GM15510 (cell line): ENCODE measurements at regions not wholly inside any gene's neighbourhood (a gene's known extent, or its start where the extent isn't known, plus 50 kb on each side); places are given as distances from the start of the nearest gene placed in this dataset.

Experiments used
- POLR2A ChIP-seq: IDR thresholded peaks from 3 replicates; pipeline ENCODE4 v1.6.1; 2011; ENCODE audit warnings: borderline replicate concordance; ENCODE audit not compliant: insufficient read length; ENCODE audit errors: extremely low read depth

DNA sequence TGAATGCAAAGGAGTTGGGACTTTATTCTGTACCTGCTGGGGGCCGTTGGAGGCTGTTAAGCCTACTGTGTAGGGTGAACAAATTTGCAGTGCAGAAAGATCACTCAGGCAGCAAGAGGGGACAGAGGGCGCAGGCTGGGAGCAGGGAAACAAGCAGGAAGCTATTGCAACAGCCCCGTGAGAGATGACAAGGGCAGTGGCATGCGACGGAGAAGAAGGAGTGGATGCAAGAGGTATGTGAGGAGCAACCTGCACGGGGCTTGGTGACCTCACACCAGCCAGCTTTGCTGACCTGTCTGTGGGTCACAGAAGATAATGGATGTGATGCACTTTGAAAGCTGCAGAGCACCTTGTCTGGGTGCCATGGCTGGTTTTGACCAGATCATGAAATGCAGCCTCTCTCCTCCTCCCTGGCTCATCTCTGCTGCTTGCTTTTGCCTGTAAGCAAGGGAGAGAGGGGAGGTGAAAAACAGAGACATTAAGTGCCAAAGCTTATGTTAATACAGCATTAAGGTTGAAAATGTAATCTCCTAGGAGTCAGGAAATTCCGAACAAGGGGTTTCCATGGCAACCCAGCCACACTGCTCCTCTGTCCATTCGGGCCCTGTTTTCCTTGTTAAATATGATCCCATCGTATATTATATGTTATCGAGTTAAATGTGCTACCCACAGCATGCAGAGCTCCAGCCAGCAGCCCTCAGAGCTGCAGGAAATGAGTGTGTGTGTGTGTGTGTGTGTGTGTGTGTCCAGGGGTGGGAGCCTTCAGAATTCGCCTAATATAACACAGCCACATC lies 314.3 kb upstream of the ZMIZ1 start:
- no peak for TF ChIP-seq POLR2A

- TF ChIP-seq POLR2A: no peak
Measured at GRCh38 chr10:78755063-78755701, 313.6 kb upstream of the ZMIZ1 start.

GRCh38 chr10:78755877-78756455 lies 312.8 kb upstream of the ZMIZ1 start:
- TF ChIP-seq POLR2A: no peak

DNA sequence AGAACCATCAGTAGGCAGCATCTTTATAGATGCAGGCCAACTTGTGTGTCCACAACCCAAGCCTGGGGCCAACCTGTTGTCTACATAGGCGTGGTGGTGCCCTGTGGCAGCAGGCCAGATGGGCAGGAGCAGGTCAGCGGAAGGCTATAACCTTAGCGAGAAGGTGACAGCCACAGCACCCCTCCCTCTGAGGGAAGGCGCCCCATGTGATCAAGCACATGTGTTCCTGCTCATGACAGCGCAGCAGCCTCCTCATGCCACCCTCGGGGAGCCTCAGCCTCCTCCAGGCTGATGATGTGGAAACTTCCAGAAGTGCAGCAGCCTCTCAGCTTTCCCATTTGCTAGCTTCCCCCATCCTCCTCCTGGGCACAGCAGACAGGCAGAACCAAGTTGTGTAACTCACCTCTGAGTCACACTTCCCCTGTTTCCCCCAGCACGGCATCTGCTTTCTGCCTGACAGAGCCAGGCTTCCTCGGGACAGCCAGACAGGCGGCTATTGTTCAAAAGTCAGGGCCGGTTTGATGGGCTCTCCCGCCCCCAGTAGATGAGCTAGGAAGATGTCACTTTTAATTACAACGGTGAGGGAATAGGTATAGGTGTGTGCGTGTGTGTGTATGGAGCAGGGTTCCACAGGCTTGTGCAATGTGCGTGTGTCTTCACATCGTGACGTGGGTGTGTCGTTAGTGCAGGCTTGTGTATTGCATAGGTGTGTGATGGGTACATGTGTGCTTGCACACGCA lies 312.0 kb upstream of the ZMIZ1 start:
- TF ChIP-seq POLR2A: no peak

DNA sequence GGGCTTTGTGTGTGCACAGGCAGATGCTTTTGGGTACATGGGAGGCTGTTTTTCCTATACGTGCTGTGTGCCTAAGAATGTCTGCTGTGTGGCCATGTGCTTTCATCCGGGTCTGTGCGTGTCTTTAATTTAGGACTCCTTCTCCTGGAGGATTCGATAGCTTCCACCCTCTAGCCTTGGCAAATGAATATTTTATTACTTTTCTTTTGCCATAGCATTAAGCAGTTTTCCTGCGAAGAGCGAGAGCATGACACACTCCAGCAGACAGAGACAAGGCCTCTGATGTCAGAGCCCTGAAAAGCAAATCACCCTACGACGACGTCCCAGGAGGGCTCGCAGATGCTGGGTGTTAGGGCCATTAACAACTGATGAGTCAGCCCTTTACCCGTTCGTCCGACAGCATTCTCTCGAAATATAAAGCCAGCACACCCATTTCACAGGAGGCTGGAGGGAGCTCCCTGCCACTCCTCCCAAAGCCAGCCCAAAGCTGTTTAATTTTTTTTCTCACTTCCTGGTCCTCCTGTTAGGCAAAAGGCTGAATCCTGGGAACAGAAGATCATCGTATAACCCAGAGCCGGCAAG lies 311.3 kb upstream of the ZMIZ1 start:
- no peak for TF ChIP-seq POLR2A

DNA sequence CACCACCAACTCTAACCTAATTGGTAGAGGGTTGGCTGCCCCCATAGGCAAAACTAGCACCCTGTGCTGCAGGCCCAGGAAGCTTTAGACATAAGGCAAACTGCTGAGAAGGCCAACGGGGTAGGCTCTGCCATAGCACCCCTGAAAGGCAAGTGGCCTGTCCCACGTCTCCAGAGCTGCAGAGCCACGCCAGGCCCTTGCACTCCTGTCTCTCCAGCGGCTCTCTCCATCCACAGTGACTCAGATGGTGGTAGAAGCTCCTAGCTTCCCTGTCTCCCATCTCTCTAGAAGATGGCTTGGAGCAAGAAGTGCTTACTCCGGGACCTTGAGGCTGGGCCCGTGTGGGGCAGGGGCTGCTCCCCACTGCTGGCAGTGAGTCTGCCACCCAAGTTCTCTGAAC lies 310.6 kb upstream of the ZMIZ1 start:
- no peak for TF ChIP-seq POLR2A

DNA sequence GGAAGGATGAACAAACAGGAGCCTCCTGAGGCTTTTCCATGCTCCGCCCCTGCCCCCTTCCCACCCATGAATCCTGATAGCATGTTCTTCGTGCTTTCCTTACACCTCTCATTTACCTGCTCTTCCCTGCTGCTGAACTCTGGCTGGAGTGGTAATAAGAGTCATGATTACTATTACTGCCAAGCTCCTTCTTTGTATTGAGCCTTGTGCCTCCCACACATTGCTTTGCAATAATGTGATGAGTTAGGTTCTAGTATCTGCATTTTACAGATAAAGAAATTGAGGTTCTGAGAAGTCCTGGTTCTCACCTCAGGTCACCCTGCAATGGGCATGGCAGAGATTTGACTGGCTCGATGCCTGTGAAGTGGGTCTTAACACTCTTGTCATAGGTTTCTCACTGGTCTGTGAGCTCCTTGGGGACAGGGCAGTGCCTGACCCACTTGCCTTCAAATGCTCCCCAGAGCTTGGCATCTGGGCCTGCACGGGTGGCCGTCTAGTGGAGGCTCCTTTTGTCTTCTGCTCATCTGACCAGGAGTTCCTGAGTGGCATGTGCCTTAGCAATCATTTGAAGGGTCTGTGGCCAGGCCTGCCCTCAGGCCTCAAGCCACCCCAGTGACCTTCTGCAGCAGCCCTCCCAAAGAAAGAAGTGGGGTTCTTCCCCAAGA lies 309.2 kb upstream of the ZMIZ1 start:
- TF ChIP-seq POLR2A: no peak

DNA sequence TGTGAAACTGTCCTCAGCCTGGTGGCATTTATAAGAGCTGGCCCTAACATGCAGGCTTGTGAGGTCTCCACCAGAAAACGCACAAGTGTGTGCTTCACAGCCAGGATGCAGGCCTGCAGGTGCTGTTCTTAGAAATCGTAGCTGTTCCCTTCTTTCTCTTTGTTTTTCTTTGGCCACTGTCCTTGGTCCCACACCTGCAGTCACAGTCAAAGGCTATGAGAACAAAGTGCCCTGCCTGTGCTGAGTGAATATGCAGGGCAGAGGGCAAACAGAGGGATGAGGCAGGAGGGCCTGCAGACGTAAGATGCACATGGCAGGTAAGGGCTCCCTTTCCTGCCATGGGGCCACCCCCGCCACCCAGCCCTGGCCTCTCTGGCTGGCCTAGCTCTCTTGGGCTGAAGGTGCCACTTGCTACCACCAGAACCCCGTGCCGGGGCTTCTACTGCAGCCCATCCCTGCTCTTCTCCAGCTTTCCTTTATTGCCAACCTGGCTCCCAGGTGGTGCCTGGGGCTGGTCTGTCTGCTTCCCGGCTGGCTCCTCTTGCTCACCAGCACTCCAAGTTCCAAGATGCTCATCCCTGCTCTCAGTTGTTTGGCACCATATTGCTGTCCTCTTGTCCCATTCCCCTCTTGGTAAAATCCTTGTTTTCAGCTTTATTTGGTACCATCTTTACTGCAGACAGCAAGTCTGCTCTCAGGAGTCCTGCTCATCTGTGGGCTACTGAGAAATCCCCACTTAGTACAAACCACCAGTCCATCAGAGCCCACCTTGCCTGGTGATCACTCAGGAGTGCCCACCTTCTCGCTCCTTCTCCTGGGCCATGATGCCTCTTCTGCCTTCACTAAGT lies 308.1 kb upstream of the ZMIZ1 start:
- TF ChIP-seq POLR2A: no peak

- no peak for TF ChIP-seq POLR2A
Measured at GRCh38 chr10:78761311-78761781, 307.4 kb upstream of the ZMIZ1 start.

DNA sequence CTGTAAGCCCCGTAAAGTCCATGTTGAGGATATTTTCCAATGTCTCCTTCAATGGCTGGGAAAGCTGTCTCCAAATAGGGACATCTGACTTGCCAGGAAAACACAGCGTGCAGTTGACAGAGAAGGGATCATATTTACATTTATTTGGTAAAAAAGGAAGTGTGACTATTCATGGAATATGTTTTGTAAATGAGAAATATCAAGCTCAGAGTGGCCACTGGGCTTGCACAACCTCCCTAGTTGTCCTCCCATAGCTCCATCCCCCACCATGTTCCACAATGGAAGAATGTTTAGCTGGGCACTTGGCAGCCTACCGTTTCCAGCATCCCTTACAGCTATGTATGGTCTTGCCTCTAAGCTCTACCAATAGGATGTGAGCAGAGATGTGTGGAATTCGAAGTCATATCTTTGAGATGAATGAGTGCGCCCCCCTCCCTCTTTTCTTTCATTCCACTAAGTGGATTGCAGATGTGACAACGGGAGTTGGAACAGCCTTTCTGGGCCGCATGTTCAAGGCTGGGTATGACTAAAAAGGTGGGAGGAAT lies 306.6 kb upstream of the ZMIZ1 start:
- no peak for TF ChIP-seq POLR2A

DNA sequence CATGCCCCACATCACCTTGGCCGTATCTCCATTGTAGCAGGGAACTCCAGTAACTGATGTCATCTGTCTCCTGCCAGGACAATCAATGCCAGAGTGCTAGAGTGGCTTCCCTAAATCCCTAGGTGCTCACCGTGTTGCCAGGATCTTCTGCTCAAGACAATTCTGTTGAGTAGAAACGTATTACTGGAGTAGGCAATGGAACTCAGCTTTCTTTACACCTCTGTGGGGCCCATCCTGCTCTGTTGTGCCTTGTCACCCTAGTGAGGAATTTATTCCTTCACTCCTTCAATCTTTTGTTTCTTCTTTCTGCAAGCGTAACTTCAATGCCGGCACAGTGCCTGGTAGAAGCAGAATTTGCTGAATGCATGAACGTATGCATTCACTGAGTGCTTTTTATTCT lies 305.5 kb upstream of the ZMIZ1 start:
- TF ChIP-seq POLR2A: no peak

GRCh38 chr10:78763651-78764395 lies 304.9 kb upstream of the ZMIZ1 start:
- no peak for TF ChIP-seq POLR2A
